Esophagus (tissue), 2 donors: ENCODE measurements at regions not wholly inside any gene's neighbourhood (a gene's known extent, or its start where the extent isn't known, plus 50 kb on each side); places are given as distances from the start of the nearest gene placed in this dataset.
"Not testable (repeated sequence)": the region's sequence is repeated elsewhere in the genome, so short reads cannot be mapped to it uniquely, and the experiment has no call there.

ENCODE experiments used
- H3K27ac ChIP-seq, 2 donors: one replicate each; pipeline ENCODE4 v1.5.1; 2013; ENCODE audit warnings: low read depth in 2 of 2, mild to moderate bottlenecking in 2 of 2, inconsistent platforms in 1 of 2, low read length in 1 of 2, moderate library complexity in 1 of 2
- H3K27me3 ChIP-seq, 2 donors: one replicate each; pipeline ENCODE4 v1.6.1; 2013; ENCODE audit warnings: low read length in 2 of 2, control low read depth in 1 of 2, mild to moderate bottlenecking in 1 of 2; ENCODE audit not compliant: insufficient read depth in 2 of 2, control insufficient read depth in 1 of 2
- H3K36me3 ChIP-seq, 2 donors: one replicate each; pipeline ENCODE4 v1.6.1; 2013; ENCODE audit warnings: low read length in 1 of 2; ENCODE audit not compliant: control insufficient read depth in 2 of 2, insufficient read depth in 2 of 2
- H3K4me1 ChIP-seq, 2 donors: one replicate each; pipeline ENCODE4 v1.6.1; 2013; ENCODE audit warnings: low read length in 1 of 2; ENCODE audit not compliant: control insufficient read depth in 2 of 2, insufficient read depth in 2 of 2
- H3K4me3 ChIP-seq, 2 donors: one replicate each; pipeline ENCODE4 v1.5.1; 2013; ENCODE audit warnings: low read length in 2 of 2, mild to moderate bottlenecking in 2 of 2, low read depth in 1 of 2, moderate library complexity in 1 of 2
- H3K9me3 ChIP-seq, 2 donors: one replicate each; pipeline ENCODE4 v1.6.1; 2013; ENCODE audit warnings: mild to moderate bottlenecking in 2 of 2, low read depth in 1 of 2, low read length in 1 of 2, moderate library complexity in 1 of 2; ENCODE audit not compliant: control insufficient read depth in 2 of 2, insufficient read depth in 1 of 2
- WGBS, 2 donors: extraction: QIAGEN DNeasy Blood & Tissue Kit; methylation state at CpG; one replicate each; pipeline ENCODE4 v1.1.7; 2013; 5-methylcytosine and 5-hydroxymethylcytosine counted together
- donor health status: healthy with polysubstance abuse.
- donor health status: Bipolar disorder and iron deficiency.

GRCh38 chr12:58117201-58117600, 175.8 kb downstream of the ATP23 start:
- Histone ChIP-seq H3K9me3 (no peaks in the 10 kb centered on the region), H3K27ac (no peak overlapping the region), H3K36me3 (no peaks in the 10 kb centered on the region), H3K4me3 (no peak overlapping the region), H3K4me1 (no peaks in the 10 kb centered on the region), H3K27me3 (no peaks in the 10 kb centered on the region)
- WGBS, 2 donors = 72 to 74% methylated on average over 3 of the region's 3 CpGs

DNA sequence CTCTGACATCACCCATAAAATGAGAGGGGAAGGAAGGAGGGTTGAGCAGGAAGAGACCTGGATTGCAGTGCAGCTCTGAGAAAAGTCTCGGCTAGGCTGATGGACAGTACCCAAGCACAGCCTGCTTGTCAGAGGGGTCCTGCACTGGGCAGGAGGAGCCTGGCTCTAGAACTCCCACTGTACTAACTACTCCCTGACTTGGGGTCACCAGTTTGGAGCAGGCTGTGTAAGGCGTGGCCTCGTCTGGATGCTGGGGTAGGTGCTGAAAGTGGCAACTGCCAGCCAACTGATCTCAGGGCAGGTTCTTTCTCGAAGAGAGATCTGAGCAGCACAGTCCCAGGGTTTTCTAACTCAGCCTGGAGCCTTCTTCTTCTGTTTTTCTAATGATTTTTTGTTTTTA, 176.3 kb downstream of the ATP23 start:
- Histone ChIP-seq H3K4me3 (no peak overlapping the region), H3K9me3 (no peaks in the 10 kb centered on the region), H3K36me3 (no peaks in the 10 kb centered on the region), H3K27me3 (no peaks in the 10 kb centered on the region), H3K27ac (no peak overlapping the region), H3K4me1 (no peaks in the 10 kb centered on the region)
- WGBS, 2 donors = 85 to 92% methylated on average over 4 of the region's 4 CpGs

DNA sequence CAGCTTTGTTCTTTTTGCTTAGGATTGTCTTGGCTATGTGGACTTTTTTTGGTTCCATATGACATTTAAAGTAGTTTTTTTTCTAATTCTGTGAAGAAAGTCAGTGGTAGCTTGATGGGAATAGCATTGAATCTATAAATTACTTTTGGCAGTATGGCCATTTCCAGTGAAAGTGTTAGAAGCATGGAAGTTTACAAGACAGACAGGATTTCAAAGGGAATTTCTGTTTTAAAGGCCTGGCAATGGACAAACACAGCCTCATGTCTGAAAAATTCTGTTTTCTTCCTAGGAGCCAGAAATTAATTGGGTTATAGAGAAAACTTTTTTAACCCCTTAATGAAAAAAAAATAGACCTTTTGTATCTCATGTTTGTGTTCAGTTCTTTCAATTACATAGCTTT, 184.4 kb downstream of the ATP23 start:
- H3K27me3 ChIP-seq, H3K27ac ChIP-seq, H3K36me3 ChIP-seq, H3K4me1 ChIP-seq, H3K4me3 ChIP-seq, H3K9me3 ChIP-seq: not testable (repeated sequence)

DNA sequence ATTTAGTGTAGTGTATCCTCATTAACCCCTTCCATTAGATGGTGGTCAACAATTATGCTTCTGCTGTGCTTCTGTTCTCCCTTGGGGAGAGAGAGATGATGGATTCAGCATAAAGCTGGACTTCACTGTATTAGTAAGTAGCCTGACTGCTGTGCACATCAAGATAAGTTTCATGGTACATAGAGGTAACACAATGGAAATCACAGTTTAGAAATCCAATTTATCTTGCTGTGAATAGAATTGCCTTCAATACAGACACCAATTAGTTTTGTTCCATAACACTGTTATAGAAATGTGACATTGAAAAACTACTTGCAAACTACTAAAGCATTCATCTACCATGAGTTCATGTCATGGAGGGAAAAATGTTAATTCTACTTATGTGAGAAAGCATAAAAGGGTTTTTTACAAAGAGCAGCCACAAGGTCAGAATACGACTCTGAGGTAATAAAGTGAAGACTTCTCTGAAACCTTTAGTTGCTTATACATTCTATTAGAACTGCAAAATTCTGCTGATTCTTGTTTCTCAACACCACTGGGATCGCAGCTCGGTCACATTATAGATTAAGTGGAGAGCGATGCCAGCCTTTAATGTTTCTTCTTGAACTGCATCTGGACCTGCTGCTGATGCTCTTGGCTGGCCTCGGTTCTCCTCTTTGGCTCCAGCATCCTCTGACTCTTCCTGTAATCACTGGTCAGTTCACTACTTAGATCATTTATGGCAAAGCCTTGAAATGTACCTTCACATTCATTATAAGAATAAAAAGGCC, 190.8 kb downstream of the ATP23 start:
- no peak overlapping the region for H3K27ac ChIP-seq
- WGBS, 2 donors = 86 to 90% methylated on average over 5 of the region's 5 CpGs
- H3K27me3 ChIP-seq = no peaks in the 10 kb centered on the region
- no peaks in the 10 kb centered on the region for H3K4me1 ChIP-seq
- H3K36me3 ChIP-seq = no peaks in the 10 kb centered on the region
- H3K4me3 ChIP-seq = no peak overlapping the region
- H3K9me3 ChIP-seq = no peaks in the 10 kb centered on the region

DNA sequence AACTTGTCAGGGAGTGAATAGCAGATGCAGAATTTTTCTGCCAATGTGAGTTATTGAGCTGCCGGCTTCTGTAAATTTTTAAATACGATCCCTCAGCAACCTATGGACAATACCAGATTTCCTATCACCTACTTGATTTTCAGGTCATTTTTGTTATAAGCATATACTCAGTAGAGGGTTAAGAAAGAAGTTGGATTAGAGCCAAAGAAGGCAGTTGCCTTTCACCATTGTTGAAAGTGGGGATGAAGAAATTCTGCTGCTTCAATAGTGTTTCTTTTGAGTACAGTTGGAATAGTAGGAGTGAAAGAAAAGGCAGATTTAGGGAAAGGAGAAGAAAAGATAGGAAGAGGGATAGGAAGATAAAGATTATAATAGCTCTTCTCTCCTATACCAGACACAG, 197.1 kb downstream of the ATP23 start:
- no peaks in the 10 kb centered on the region for H3K4me1 ChIP-seq
- H3K4me3 ChIP-seq = no peak overlapping the region
- no peak overlapping the region for H3K27ac ChIP-seq
- H3K27me3 ChIP-seq = no peaks in the 10 kb centered on the region
- WGBS, 2 donors = 68 to 80% methylated on average over 2 of the region's 2 CpGs
- H3K36me3 ChIP-seq = no peaks in the 10 kb centered on the region
- no peaks in the 10 kb centered on the region for H3K9me3 ChIP-seq

DNA sequence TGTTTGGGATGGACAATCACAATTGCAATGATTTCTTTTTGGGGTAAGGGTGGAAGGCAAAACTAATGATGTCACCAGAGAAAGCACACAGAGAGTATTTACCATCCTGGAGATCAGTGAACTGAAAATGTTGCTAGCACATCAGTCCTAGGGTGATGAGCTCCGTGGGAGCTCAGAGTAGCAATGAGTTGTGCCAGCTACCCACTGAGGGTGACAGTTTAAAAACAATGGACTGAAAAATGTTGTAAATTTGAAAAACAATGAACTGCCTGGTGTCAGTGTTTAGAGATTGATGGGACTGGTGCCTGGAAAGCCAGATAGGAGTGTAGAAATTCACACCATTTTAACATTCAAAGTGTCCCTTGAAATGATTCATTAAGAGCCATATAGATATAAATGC, 198.5 kb downstream of the ATP23 start:
- WGBS, 2 donors = 47 to 65% methylated on average over 1 of the region's 1 CpG
- H3K4me1 ChIP-seq = no peaks in the 10 kb centered on the region
- H3K36me3 ChIP-seq = no peaks in the 10 kb centered on the region

GRCh38 chr12:58140395-58140794, 199.0 kb downstream of the ATP23 start:
- H3K9me3 ChIP-seq = no peaks in the 10 kb centered on the region
- H3K27ac ChIP-seq = no peak overlapping the region
- WGBS, 2 donors = 85 to 92% methylated on average over 1 of the region's 1 CpG
- no peaks in the 10 kb centered on the region for H3K4me1 ChIP-seq
- no peaks in the 10 kb centered on the region for H3K27me3 ChIP-seq
- no peaks in the 10 kb centered on the region for H3K36me3 ChIP-seq
- no peak overlapping the region for H3K4me3 ChIP-seq

More for the DNA sequence above, 198.5 kb downstream of the ATP23 start:
- Histone ChIP-seq H3K9me3 (no peaks in the 10 kb centered on the region), H3K27ac (no peak overlapping the region), H3K27me3 (no peaks in the 10 kb centered on the region), H3K4me3 (no peak overlapping the region)

- Histone ChIP-seq H3K4me3 (no peak overlapping the region), H3K36me3 (no peaks in the 10 kb centered on the region), H3K27ac (no peak overlapping the region), H3K9me3 (no peaks in the 10 kb centered on the region), H3K4me1 (no peaks in the 10 kb centered on the region), H3K27me3 (no peaks in the 10 kb centered on the region)
- WGBS, 2 donors = 44 to 65% methylated on average over 2 of the region's 2 CpGs
These were observed 201.6 kb downstream of the ATP23 start for GRCh38 chr12:58142991-58143390.

GRCh38 chr12:58143498-58143995, 202.2 kb downstream of the ATP23 start:
- Histone ChIP-seq H3K27ac (no peak overlapping the region), H3K27me3 (no peaks in the 10 kb centered on the region), H3K4me3 (no peak overlapping the region), H3K9me3 (no peaks in the 10 kb centered on the region), H3K4me1 (no peaks in the 10 kb centered on the region), H3K36me3 (no peaks in the 10 kb centered on the region)
- 64 to 76% methylated on average over 6 of the region's 6 CpGs for WGBS, 2 donors

DNA sequence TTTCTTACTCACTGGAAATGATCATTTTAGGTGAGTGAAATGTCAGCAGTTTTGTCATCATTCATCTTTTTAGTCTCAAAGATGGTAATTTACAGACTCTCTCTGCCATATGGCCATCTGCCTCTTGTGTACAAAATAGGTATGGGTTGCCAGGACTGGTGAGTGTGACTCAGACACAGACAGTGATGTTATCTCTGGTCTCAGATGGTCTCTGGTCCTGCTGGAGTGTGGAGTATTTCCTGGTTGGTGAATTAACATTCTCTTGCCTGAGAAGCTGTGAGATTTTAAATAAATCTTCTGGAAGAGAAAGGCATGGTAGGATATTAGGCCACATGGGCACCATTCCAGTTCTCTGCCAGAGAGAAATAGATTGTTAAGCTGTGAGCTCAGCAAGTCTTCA, 207.0 kb downstream of the ATP23 start:
- H3K9me3 ChIP-seq = no peaks in the 10 kb centered on the region
- H3K27ac ChIP-seq = no peak overlapping the region
- no peaks in the 10 kb centered on the region for H3K27me3 ChIP-seq
- no peak overlapping the region for H3K4me3 ChIP-seq
- no peaks in the 10 kb centered on the region for H3K4me1 ChIP-seq
- no peaks in the 10 kb centered on the region for H3K36me3 ChIP-seq
